ENCODE measurements at regions not wholly inside any gene's neighbourhood (a gene's known extent, or its start where the extent isn't known, plus 50 kb on each side); places are given as distances from the start of the nearest gene placed in this dataset.
"Not testable (repeated sequence)": the region's sequence is repeated elsewhere in the genome, so short reads cannot be mapped to it uniquely, and the experiment has no call there.

- Histone ChIP-seq H3K4me3 (ENCODE audit: low read length) (no peak overlapping the region), H3K9me3 (replicated peaks; ENCODE audit: control insufficient read depth, low read depth, low read length) (no peaks in the 10 kb centered on the region), H3K4me1 (ENCODE audit: control insufficient read depth, insufficient read depth, low read length) (no peaks in the 10 kb centered on the region), H3K27ac (ENCODE audit: low read length) (no peak overlapping the region), H3K27me3 (ENCODE audit: control insufficient read depth, insufficient read depth, low read length) (no peaks in the 10 kb centered on the region), H3K36me3 (ENCODE audit: control insufficient read depth, insufficient read depth, low read length) (no peaks in the 10 kb centered on the region)
- WGBS (ENCODE audit: insufficient coverage), result 40% methylated on average over 1 of the region's 2 CpGs
- no peak for DNase-seq
These were observed 291.0 kb upstream of the SATB1 start for GRCh38 chr3:18716101-18716500.

- Histone ChIP-seq H3K4me1 (ENCODE audit: control insufficient read depth, insufficient read depth, low read length) (no peaks in the 10 kb centered on the region), H3K9me3 (replicated peaks; ENCODE audit: control insufficient read depth, low read depth, low read length) (no peaks in the 10 kb centered on the region), H3K27ac (ENCODE audit: low read length) (no peak overlapping the region), H3K4me3 (ENCODE audit: low read length) (no peak overlapping the region), H3K36me3 (ENCODE audit: control insufficient read depth, insufficient read depth, low read length) (no peaks in the 10 kb centered on the region), H3K27me3 (ENCODE audit: control insufficient read depth, insufficient read depth, low read length) (no peaks in the 10 kb centered on the region)
- no peak for DNase-seq
These were observed 290.1 kb upstream of the SATB1 start for GRCh38 chr3:18715208-18715607.

- no peaks in the 10 kb centered on the region for H3K4me1 ChIP-seq (ENCODE audit: control insufficient read depth, insufficient read depth, low read length)
- H3K36me3 ChIP-seq (ENCODE audit: control insufficient read depth, insufficient read depth, low read length), result no peaks in the 10 kb centered on the region
- WGBS (ENCODE audit: insufficient coverage), result no CpG with 5 or more reads among the region's 2 CpGs
- no peak for DNase-seq
- H3K27ac ChIP-seq (ENCODE audit: low read length), result no peak overlapping the region
- H3K27me3 ChIP-seq (ENCODE audit: control insufficient read depth, insufficient read depth, low read length), result no peaks in the 10 kb centered on the region
- no peaks in the 10 kb centered on the region for H3K9me3 ChIP-seq (replicated peaks; ENCODE audit: control insufficient read depth, low read depth, low read length)
- H3K4me3 ChIP-seq (ENCODE audit: low read length), result no peak overlapping the region
These were observed 288.4 kb upstream of the SATB1 start for GRCh38 chr3:18713577-18713951.

GRCh38 chr3:18712713-18713576 lies 287.8 kb upstream of the SATB1 start:
- Histone ChIP-seq H3K36me3 (ENCODE audit: control insufficient read depth, insufficient read depth, low read length) (no peaks in the 10 kb centered on the region), H3K27ac (ENCODE audit: low read length) (no peak overlapping the region), H3K9me3 (replicated peaks; ENCODE audit: control insufficient read depth, low read depth, low read length) (no peaks in the 10 kb centered on the region), H3K4me1 (ENCODE audit: control insufficient read depth, insufficient read depth, low read length) (no peaks in the 10 kb centered on the region), H3K4me3 (ENCODE audit: low read length) (no peak overlapping the region), H3K27me3 (ENCODE audit: control insufficient read depth, insufficient read depth, low read length) (no peaks in the 10 kb centered on the region)
- WGBS (ENCODE audit: insufficient coverage), result 70% methylated on average over 4 of the region's 6 CpGs
- no peak for DNase-seq

GRCh38 chr3:18704326-18704725 lies 279.2 kb upstream of the SATB1 start:
- Histone ChIP-seq H3K36me3 (ENCODE audit: control insufficient read depth, insufficient read depth, low read length) (no peaks in the 10 kb centered on the region), H3K27me3 (ENCODE audit: control insufficient read depth, insufficient read depth, low read length) (no peaks in the 10 kb centered on the region), H3K9me3 (replicated peaks; ENCODE audit: control insufficient read depth, low read depth, low read length) (peaks cover 2% of the 10 kb centered on the region), H3K4me1 (ENCODE audit: control insufficient read depth, insufficient read depth, low read length) (no peaks in the 10 kb centered on the region), H3K4me3 (ENCODE audit: low read length) (no peak overlapping the region), H3K27ac (ENCODE audit: low read length) (no peak overlapping the region)
- DNase-seq, result no peak

- Histone ChIP-seq H3K27ac (ENCODE audit: low read length) (no peak overlapping the region), H3K36me3 (ENCODE audit: control insufficient read depth, insufficient read depth, low read length) (no peaks in the 10 kb centered on the region), H3K9me3 (replicated peaks; ENCODE audit: control insufficient read depth, low read depth, low read length) (peaks cover 2% of the 10 kb centered on the region), H3K27me3 (ENCODE audit: control insufficient read depth, insufficient read depth, low read length) (no peaks in the 10 kb centered on the region), H3K4me1 (ENCODE audit: control insufficient read depth, insufficient read depth, low read length) (no peaks in the 10 kb centered on the region), H3K4me3 (ENCODE audit: low read length) (no peak overlapping the region)
- no peak for DNase-seq
These were observed 278.7 kb upstream of the SATB1 start for GRCh38 chr3:18703798-18704197.

GRCh38 chr3:18693588-18694329 lies 268.6 kb upstream of the SATB1 start:
- H3K36me3 ChIP-seq (ENCODE audit: control insufficient read depth, insufficient read depth, low read length); H3K27me3 ChIP-seq (ENCODE audit: control insufficient read depth, insufficient read depth, low read length); H3K4me3 ChIP-seq (ENCODE audit: low read length); H3K9me3 ChIP-seq (replicated peaks; ENCODE audit: control insufficient read depth, low read depth, low read length); H3K4me1 ChIP-seq (ENCODE audit: control insufficient read depth, insufficient read depth, low read length); DNase-seq; H3K27ac ChIP-seq (ENCODE audit: low read length): not testable (repeated sequence)
- WGBS (ENCODE audit: insufficient coverage), result 95% methylated on average over 17 of the region's 33 CpGs

GRCh38 chr3:18687286-18687685 lies 262.1 kb upstream of the SATB1 start:
- H3K27ac ChIP-seq (ENCODE audit: low read length), result no peak overlapping the region
- peaks cover 4% of the 10 kb centered on the region for H3K9me3 ChIP-seq (replicated peaks; ENCODE audit: control insufficient read depth, low read depth, low read length)
- H3K4me3 ChIP-seq (ENCODE audit: low read length), result no peak overlapping the region
- no peaks in the 10 kb centered on the region for H3K36me3 ChIP-seq (ENCODE audit: control insufficient read depth, insufficient read depth, low read length)
- no peaks in the 10 kb centered on the region for H3K4me1 ChIP-seq (ENCODE audit: control insufficient read depth, insufficient read depth, low read length)
- no peak for DNase-seq
- WGBS (ENCODE audit: insufficient coverage), result no CpG with 5 or more reads among the region's 4 CpGs
- H3K27me3 ChIP-seq (ENCODE audit: control insufficient read depth, insufficient read depth, low read length), result no peaks in the 10 kb centered on the region

- H3K27ac ChIP-seq (ENCODE audit: low read length), result no peak overlapping the region
- no peak for DNase-seq
- no peaks in the 10 kb centered on the region for H3K27me3 ChIP-seq (ENCODE audit: control insufficient read depth, insufficient read depth, low read length)
- no peak overlapping the region for H3K4me3 ChIP-seq (ENCODE audit: low read length)
- peaks cover 4% of the 10 kb centered on the region for H3K9me3 ChIP-seq (replicated peaks; ENCODE audit: control insufficient read depth, low read depth, low read length)
- no peaks in the 10 kb centered on the region for H3K4me1 ChIP-seq (ENCODE audit: control insufficient read depth, insufficient read depth, low read length)
- H3K36me3 ChIP-seq (ENCODE audit: control insufficient read depth, insufficient read depth, low read length), result no peaks in the 10 kb centered on the region
These were observed 258.8 kb upstream of the SATB1 start for GRCh38 chr3:18683900-18684299.

GRCh38 chr3:18681818-18682345 lies 256.7 kb upstream of the SATB1 start:
- Histone ChIP-seq H3K27ac (ENCODE audit: low read length) (no peak overlapping the region), H3K27me3 (ENCODE audit: control insufficient read depth, insufficient read depth, low read length) (no peaks in the 10 kb centered on the region), H3K9me3 (replicated peaks; ENCODE audit: control insufficient read depth, low read depth, low read length) (peaks cover 4% of the 10 kb centered on the region), H3K4me1 (ENCODE audit: control insufficient read depth, insufficient read depth, low read length) (no peaks in the 10 kb centered on the region), H3K4me3 (ENCODE audit: low read length) (no peak overlapping the region), H3K36me3 (ENCODE audit: control insufficient read depth, insufficient read depth, low read length) (no peaks in the 10 kb centered on the region)
- WGBS (ENCODE audit: insufficient coverage), result no CpG with 5 or more reads among the region's 3 CpGs
- DNase-seq, result no peak
